Esophagus (tissue), 2 donors: ENCODE measurements at regions not wholly inside any gene's neighbourhood (a gene's known extent, or its start where the extent isn't known, plus 50 kb on each side); places are given as distances from the start of the nearest gene placed in this dataset.

Experiments used
- H3K27ac ChIP-seq, 2 donors: one replicate each; pipeline ENCODE4 v1.5.1; 2013; ENCODE audit warnings: low read depth in 2 of 2, mild to moderate bottlenecking in 2 of 2, inconsistent platforms in 1 of 2, low read length in 1 of 2, moderate library complexity in 1 of 2
- H3K27me3 ChIP-seq, 2 donors: one replicate each; pipeline ENCODE4 v1.6.1; 2013; ENCODE audit warnings: low read length in 2 of 2, control low read depth in 1 of 2, mild to moderate bottlenecking in 1 of 2; ENCODE audit not compliant: insufficient read depth in 2 of 2, control insufficient read depth in 1 of 2
- H3K36me3 ChIP-seq, 2 donors: one replicate each; pipeline ENCODE4 v1.6.1; 2013; ENCODE audit warnings: low read length in 1 of 2; ENCODE audit not compliant: control insufficient read depth in 2 of 2, insufficient read depth in 2 of 2
- H3K4me1 ChIP-seq, 2 donors: one replicate each; pipeline ENCODE4 v1.6.1; 2013; ENCODE audit warnings: low read length in 1 of 2; ENCODE audit not compliant: control insufficient read depth in 2 of 2, insufficient read depth in 2 of 2
- H3K4me3 ChIP-seq, 2 donors: one replicate each; pipeline ENCODE4 v1.5.1; 2013; ENCODE audit warnings: low read length in 2 of 2, mild to moderate bottlenecking in 2 of 2, low read depth in 1 of 2, moderate library complexity in 1 of 2
- H3K9me3 ChIP-seq, 2 donors: one replicate each; pipeline ENCODE4 v1.6.1; 2013; ENCODE audit warnings: mild to moderate bottlenecking in 2 of 2, low read depth in 1 of 2, low read length in 1 of 2, moderate library complexity in 1 of 2; ENCODE audit not compliant: control insufficient read depth in 2 of 2, insufficient read depth in 1 of 2
- WGBS, 2 donors: extraction: QIAGEN DNeasy Blood & Tissue Kit; methylation state at CpG; one replicate each; pipeline ENCODE4 v1.1.7; 2013; 5-methylcytosine and 5-hydroxymethylcytosine counted together
- donor health status: healthy with polysubstance abuse.
- donor health status: Bipolar disorder and iron deficiency.

GRCh38 chr16:79653373-79653891 lies 52.9 kb upstream of the MAF start:
- Histone ChIP-seq H3K9me3 (no peaks in the 10 kb centered on the region), H3K4me1 (peaks cover 3 to 32% of the 10 kb centered on the region in 2 donors), H3K27ac (peak overlapping the region; percentile 62 to 70), H3K36me3 (no peaks in the 10 kb centered on the region), H3K4me3 (no peak overlapping the region), H3K27me3 (no peaks in the 10 kb centered on the region)
- 28 to 38% methylated on average over 6 of the region's 6 CpGs for WGBS, 2 donors

GRCh38 chr16:79651363-79651762 lies 50.8 kb upstream of the MAF start:
- no peaks in the 10 kb centered on the region for H3K36me3 ChIP-seq
- no peaks in the 10 kb centered on the region for H3K9me3 ChIP-seq
- peak overlapping the region; percentile 34 to 61 for H3K27ac ChIP-seq
- 37 to 55% methylated on average over 7 of the region's 7 CpGs for WGBS, 2 donors
- no peaks in the 10 kb centered on the region for H3K27me3 ChIP-seq
- peaks cover 3 to 26% of the 10 kb centered on the region in 2 donors for H3K4me1 ChIP-seq
- no peak overlapping the region for H3K4me3 ChIP-seq
